ENCODE measurements at regions not wholly inside any gene's neighbourhood (a gene's known extent, or its start where the extent isn't known, plus 50 kb on each side); places are given as distances from the start of the nearest gene placed in this dataset.
A peak's percentile ranks its signal among the peaks of the same experiment; 100 is the strongest.
"Not testable (repeated sequence)": the region's sequence is repeated elsewhere in the genome, so short reads cannot be mapped to it uniquely, and the experiment has no call there.

DNA sequence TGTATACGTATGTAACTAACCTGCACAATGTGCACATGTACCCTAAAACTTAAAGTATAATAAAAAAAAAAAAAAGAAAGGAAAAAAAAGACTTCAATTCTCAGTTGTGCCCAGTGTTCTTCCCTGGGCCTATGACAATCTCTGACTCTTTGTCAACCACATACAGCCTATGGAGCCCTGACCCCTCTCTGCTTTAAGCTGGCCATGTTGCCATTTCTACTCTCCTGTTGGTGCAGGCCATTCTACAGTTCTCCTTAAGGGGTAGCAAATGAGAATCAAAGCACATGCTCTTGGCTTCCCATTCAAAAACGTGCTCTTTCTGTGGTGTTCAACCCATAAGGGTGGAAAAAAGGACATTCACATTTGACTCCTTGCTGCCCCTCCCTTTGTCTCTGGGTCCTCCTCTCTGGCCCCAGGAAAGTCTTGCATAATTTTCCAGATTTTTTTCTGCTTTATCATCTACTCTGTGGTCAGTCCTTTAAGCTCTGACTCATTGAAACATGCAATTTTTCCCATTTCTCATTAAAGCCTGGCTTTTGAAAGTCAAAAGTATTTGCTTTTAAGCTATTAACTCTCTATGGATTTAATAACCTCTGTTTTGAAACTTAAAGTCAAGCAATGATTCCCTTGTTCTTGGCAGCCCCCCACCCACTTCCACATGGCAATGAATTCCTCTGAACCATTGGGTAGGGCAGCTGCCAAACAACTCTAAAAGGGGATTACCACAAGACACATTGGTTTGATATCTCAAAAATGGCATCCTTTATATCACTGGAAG, 208.6 kb upstream of the MCHR2 start:
- no peaks in the 10 kb centered on the region for H3K36me3 ChIP-seq
- H3K4me3 ChIP-seq, result no peak overlapping the region
- TF ChIP-seq, protein P1, sequence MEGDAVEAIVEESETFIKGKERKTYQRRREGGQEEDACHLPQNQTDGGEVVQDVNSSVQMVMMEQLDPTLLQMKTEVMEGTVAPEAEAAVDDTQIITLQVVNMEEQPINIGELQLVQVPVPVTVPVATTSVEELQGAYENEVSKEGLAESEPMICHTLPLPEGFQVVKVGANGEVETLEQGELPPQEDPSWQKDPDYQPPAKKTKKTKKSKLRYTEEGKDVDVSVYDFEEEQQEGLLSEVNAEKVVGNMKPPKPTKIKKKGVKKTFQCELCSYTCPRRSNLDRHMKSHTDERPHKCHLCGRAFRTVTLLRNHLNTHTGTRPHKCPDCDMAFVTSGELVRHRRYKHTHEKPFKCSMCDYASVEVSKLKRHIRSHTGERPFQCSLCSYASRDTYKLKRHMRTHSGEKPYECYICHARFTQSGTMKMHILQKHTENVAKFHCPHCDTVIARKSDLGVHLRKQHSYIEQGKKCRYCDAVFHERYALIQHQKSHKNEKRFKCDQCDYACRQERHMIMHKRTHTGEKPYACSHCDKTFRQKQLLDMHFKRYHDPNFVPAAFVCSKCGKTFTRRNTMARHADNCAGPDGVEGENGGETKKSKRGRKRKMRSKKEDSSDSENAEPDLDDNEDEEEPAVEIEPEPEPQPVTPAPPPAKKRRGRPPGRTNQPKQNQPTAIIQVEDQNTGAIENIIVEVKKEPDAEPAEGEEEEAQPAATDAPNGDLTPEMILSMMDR (IDR thresholded peaks at IDR 0.05), result no peak
- H3K27me3 ChIP-seq, result peaks cover 0 to 4% of the 10 kb centered on the region in 2 donors
- no peak overlapping the region for H3K27ac ChIP-seq
- peak in 1 of 2 donors; percentile 24 for DNase-seq
- H3K4me1 ChIP-seq, result peaks cover 0 to 4% (median 0%) of the 10 kb centered on the region in 4 donors
- intact Hi-C loops (cut with DNase I; ENCODE audit: low total_unique reads), result no loop called here
- no peaks in the 10 kb centered on the region for H3K9me3 ChIP-seq

GRCh38 chr6:100196214-100196982, 202.4 kb upstream of the MCHR2 start:
- H3K27ac ChIP-seq; H3K36me3 ChIP-seq; H3K9me3 ChIP-seq; H3K4me3 ChIP-seq; DNase-seq; H3K4me1 ChIP-seq; H3K27me3 ChIP-seq; intact Hi-C loops (cut with DNase I; ENCODE audit: low total_unique reads): not testable (repeated sequence)

DNA sequence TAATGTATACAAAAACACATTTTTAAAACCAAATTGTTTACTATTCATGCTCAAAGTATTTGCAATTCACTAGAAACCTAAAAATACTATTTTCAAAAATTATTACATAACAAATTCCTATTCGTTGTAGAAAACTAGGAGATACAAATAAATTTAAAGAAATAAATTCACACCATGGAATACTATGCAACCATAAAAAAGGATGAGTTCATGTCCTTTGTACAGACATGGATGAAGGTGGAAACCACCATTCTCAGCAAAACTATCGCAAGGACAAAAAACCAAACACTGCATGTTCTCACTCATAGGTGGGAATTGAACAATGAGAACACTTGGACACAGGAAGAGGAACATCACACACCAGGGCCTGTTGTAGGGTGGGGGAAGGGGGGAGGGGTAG, 201.2 kb upstream of the MCHR2 start:
- H3K36me3 ChIP-seq; intact Hi-C loops (cut with DNase I; ENCODE audit: low total_unique reads); H3K27ac ChIP-seq; DNase-seq; H3K27me3 ChIP-seq; H3K4me1 ChIP-seq; H3K9me3 ChIP-seq; H3K4me3 ChIP-seq: not testable (repeated sequence)

GRCh38 chr6:100194535-100194934, 200.5 kb upstream of the MCHR2 start:
- no peaks in the 10 kb centered on the region for H3K36me3 ChIP-seq

DNA sequence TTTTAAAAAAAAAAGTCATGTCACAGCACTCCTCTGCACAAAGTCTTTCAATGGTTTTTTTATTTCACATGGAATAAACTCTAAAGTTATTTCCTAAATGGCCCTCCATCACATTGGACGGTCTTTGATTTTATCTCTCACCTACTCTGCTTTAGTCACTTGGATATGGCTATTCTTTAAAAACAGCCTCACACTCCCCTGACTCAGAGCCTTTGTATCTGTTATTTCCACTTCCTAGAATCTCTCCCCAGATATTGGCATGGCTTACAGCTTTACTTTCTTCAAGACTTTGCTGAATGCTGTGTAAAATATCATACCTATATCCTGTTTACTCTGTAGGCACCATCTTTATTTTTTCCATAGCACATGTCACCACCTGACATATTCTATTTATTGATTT, 194.7 kb upstream of the MCHR2 start:
- TF ChIP-seq, protein P1 (IDR thresholded peaks at IDR 0.05), result no peak
- intact Hi-C loops (cut with DNase I; ENCODE audit: low total_unique reads), result no loop called here
- Histone ChIP-seq H3K9me3 (no peaks in the 10 kb centered on the region), H3K36me3 (no peaks in the 10 kb centered on the region), H3K27me3 (no peaks in the 10 kb centered on the region), H3K27ac (no peak overlapping the region), H3K4me3 (no peak overlapping the region), H3K4me1 (no peaks in the 10 kb centered on the region)
- no peak for DNase-seq

More at GRCh38 chr6:100194535-100194934, 200.5 kb upstream of the MCHR2 start:
- Histone ChIP-seq H3K9me3 (no peaks in the 10 kb centered on the region), H3K4me3 (no peak overlapping the region), H3K27ac (no peak overlapping the region), H3K4me1 (no peaks in the 10 kb centered on the region), H3K27me3 (no peaks in the 10 kb centered on the region)
- TF ChIP-seq, protein P1 (IDR thresholded peaks at IDR 0.05), result no peak
- intact Hi-C loops (cut with DNase I; ENCODE audit: low total_unique reads), result no loop called here
- DNase-seq, result no peak

GRCh38 chr6:100186552-100186951, 192.5 kb upstream of the MCHR2 start:
- Histone ChIP-seq H3K4me3 (no peak overlapping the region), H3K9me3 (no peaks in the 10 kb centered on the region), H3K4me1 (no peaks in the 10 kb centered on the region), H3K27ac (no peak overlapping the region), H3K27me3 (no peaks in the 10 kb centered on the region), H3K36me3 (no peaks in the 10 kb centered on the region)
- DNase-seq, result no peak
- intact Hi-C loops (cut with DNase I; ENCODE audit: low total_unique reads), result no loop called here
- TF ChIP-seq, protein P1 (IDR thresholded peaks at IDR 0.05), result no peak

Data from tibial artery (tissue), 4 donors.